Nephron progenitor cell (in vitro differentiated cells): ENCODE measurements at regions not wholly inside any gene's neighbourhood (a gene's known extent, or its start where the extent isn't known, plus 50 kb on each side); places are given as distances from the start of the nearest gene placed in this dataset.
A peak's percentile ranks its signal among the peaks of the same experiment; 100 is the strongest.

Source experiments
- DNase-seq: peaks from one replicate; pipeline ENCODE4 v3.0.0; 2021
- H3K27ac Mint-ChIP-seq: 2 replicates; pipeline ENCODE4 v1.8.0; 2021; ENCODE audit warnings: mild to moderate bottlenecking, moderate library complexity, mixed read lengths
- H3K27me3 Mint-ChIP-seq: 2 replicates; pipeline ENCODE4 v1.8.0; 2021; ENCODE audit warnings: mild to moderate bottlenecking, low read depth, mixed read lengths; ENCODE audit not compliant: poor library complexity
- H3K36me3 Mint-ChIP-seq: 2 replicates; pipeline ENCODE4 v1.8.0; 2021; ENCODE audit warnings: low read depth, mixed read lengths
- H3K4me1 Mint-ChIP-seq: 2 replicates; pipeline ENCODE4 v1.8.0; 2021; ENCODE audit warnings: mixed read lengths
- H3K4me3 Mint-ChIP-seq: 2 replicates; pipeline ENCODE4 v1.8.0; 2021; ENCODE audit warnings: mild to moderate bottlenecking, moderate library complexity, mixed read lengths
- H3K9me3 Mint-ChIP-seq: 2 replicates; pipeline ENCODE4 v1.8.0; 2021; ENCODE audit warnings: mild to moderate bottlenecking, moderate library complexity, mixed read lengths
- TF ChIP-seq, protein P1 (sequence below): fragments of 200-600 bp; sonication (generic); IDR thresholded peaks from 2 replicates; pipeline ENCODE4 v1.5.0; 2021; ENCODE audit warnings: antibody characterized with exemption

DNA sequence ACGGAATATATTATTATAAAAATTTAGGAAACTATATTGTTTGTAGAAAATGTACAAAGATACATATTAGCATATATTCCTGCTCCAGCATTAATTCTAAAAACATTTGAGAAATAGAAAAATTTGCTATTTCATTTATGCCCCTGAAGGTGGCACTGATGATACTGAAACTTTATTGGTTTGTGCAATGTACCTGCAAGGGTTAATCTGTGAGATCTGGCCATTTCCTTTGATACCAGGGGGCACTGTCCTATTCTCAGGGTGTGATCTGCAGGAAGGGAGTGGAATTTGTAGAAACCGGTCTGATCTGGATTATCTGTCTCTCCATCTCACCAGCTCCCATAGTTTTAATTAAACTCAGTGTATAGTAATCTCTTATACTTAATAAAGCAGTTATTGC lies 625.1 kb upstream of the IMPG1 start:
- Mint-ChIP-seq H3K27me3 (no peaks in the 10 kb centered on the region), H3K36me3 (no peaks in the 10 kb centered on the region), H3K9me3 (no peaks in the 10 kb centered on the region), H3K27ac (no peak overlapping the region), H3K4me1 (peaks cover 13% of the 10 kb centered on the region), H3K4me3 (no peak overlapping the region)
- TF ChIP-seq, protein P1, sequence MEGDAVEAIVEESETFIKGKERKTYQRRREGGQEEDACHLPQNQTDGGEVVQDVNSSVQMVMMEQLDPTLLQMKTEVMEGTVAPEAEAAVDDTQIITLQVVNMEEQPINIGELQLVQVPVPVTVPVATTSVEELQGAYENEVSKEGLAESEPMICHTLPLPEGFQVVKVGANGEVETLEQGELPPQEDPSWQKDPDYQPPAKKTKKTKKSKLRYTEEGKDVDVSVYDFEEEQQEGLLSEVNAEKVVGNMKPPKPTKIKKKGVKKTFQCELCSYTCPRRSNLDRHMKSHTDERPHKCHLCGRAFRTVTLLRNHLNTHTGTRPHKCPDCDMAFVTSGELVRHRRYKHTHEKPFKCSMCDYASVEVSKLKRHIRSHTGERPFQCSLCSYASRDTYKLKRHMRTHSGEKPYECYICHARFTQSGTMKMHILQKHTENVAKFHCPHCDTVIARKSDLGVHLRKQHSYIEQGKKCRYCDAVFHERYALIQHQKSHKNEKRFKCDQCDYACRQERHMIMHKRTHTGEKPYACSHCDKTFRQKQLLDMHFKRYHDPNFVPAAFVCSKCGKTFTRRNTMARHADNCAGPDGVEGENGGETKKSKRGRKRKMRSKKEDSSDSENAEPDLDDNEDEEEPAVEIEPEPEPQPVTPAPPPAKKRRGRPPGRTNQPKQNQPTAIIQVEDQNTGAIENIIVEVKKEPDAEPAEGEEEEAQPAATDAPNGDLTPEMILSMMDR: peak; percentile 10
- no peak for DNase-seq

GRCh38 chr6:76694795-76695194 lies 622.3 kb upstream of the IMPG1 start:
- H3K4me3 Mint-ChIP-seq: no peak overlapping the region
- H3K27ac Mint-ChIP-seq: no peak overlapping the region
- DNase-seq: no peak
- no peaks in the 10 kb centered on the region for H3K9me3 Mint-ChIP-seq
- peaks cover 9% of the 10 kb centered on the region for H3K4me1 Mint-ChIP-seq
- TF ChIP-seq, protein P1: no peak
- no peaks in the 10 kb centered on the region for H3K36me3 Mint-ChIP-seq
- H3K27me3 Mint-ChIP-seq: no peaks in the 10 kb centered on the region

DNA sequence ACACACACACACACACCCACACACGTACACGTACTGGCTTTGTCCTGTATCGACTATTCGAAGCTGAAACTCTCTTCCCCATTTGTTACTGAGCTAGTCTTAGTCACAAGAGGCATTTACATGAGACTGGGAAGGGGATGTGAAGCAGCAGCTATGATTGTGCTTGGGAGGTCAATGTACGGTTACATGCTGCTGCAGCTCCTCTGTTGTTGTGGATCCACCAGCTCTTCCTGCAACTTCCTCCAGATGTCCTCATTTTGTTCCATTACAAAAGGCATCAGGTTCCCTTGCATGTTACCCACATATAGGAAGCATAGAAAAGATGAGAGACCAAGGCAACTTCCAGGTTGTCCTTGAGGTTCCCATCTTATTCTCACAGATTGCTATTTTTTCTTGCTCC lies 612.4 kb upstream of the IMPG1 start:
- Mint-ChIP-seq H3K4me1 (no peaks in the 10 kb centered on the region), H3K27ac (no peak overlapping the region), H3K27me3 (no peaks in the 10 kb centered on the region), H3K4me3 (no peak overlapping the region), H3K36me3 (no peaks in the 10 kb centered on the region), H3K9me3 (peaks cover 8% of the 10 kb centered on the region)
- TF ChIP-seq, protein P1: no peak
- no peak for DNase-seq

DNA sequence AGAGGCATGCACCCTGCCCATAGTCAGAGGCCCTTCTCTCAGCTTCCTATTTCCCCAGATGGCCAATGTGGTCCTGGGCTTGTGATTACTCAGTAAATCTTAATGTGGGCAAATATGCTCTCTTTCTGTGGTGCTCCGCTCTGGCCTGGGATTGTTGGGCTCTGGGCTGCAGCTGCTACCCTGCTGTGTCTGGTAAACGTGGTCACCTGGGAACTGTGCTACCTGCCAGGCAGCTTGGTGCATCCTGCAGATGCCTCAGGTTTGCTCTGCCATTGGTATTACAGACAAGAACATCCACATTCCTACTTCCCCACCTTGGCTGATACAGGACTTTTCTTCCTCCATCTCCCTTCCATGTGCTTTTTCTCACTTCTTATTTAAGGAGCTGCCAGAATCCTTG lies 611.5 kb upstream of the IMPG1 start:
- H3K9me3 Mint-ChIP-seq: peaks cover 8% of the 10 kb centered on the region
- TF ChIP-seq, protein P1: no peak
- no peaks in the 10 kb centered on the region for H3K27me3 Mint-ChIP-seq
- H3K4me3 Mint-ChIP-seq: no peak overlapping the region
- H3K4me1 Mint-ChIP-seq: no peaks in the 10 kb centered on the region
- no peak overlapping the region for H3K27ac Mint-ChIP-seq
- no peak for DNase-seq
- H3K36me3 Mint-ChIP-seq: no peaks in the 10 kb centered on the region

- no peak overlapping the region for H3K27ac Mint-ChIP-seq
- H3K36me3 Mint-ChIP-seq: no peaks in the 10 kb centered on the region
- no peaks in the 10 kb centered on the region for H3K4me1 Mint-ChIP-seq
- DNase-seq: no peak
- H3K27me3 Mint-ChIP-seq: no peaks in the 10 kb centered on the region
- TF ChIP-seq, protein P1: peak; percentile 48
- no peak overlapping the region for H3K4me3 Mint-ChIP-seq
- H3K9me3 Mint-ChIP-seq: peaks cover under 1% of the 10 kb centered on the region
Observed at GRCh38 chr6:76682842-76683241, 610.4 kb upstream of the IMPG1 start.

DNA sequence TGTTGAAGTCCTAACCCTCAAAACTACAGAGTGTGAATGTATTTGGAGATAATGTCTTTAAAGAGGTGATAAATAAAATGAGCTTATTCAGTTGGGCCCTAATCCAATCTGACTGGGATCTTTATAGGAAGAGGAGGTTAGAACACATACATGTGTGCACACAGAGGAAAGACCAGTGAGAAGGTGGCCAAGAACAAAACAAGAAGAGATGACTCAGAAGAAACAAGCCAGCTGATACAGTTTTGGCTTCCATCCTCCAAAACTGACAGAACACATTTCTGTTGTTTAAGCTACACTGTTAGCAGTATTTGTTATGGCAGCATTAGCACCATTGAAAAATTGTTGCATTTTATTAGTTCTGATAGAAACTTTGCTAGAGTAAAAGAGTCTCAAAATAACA lies 609.3 kb upstream of the IMPG1 start:
- TF ChIP-seq, protein P1: no peak
- Mint-ChIP-seq H3K27me3 (no peaks in the 10 kb centered on the region), H3K9me3 (no peaks in the 10 kb centered on the region), H3K4me3 (no peak overlapping the region), H3K4me1 (no peaks in the 10 kb centered on the region), H3K27ac (no peak overlapping the region), H3K36me3 (no peaks in the 10 kb centered on the region)
- DNase-seq: no peak
